ENCODE measurements at regions not wholly inside any gene's neighbourhood (a gene's known extent, or its start where the extent isn't known, plus 50 kb on each side); places are given as distances from the start of the nearest gene placed in this dataset.

GRCh38 chr13:40143106-40143505 lies 487.6 kb downstream of the COG6 start:
- DNase-seq (ENCODE audit: low read depth, low spot score), result no peak
- H3K4me3 ChIP-seq (ENCODE audit: low read depth, low read length), result no peak overlapping the region
- POLR2A ChIA-PET, result no interaction called here
- no peak for TF ChIP-seq CTCF (IDR thresholded peaks at IDR 0.05; ENCODE audit: insufficient read depth, low read length, missing control alignments)
- CTCF ChIA-PET, result no interaction called here

- no peak overlapping the region for H3K4me3 ChIP-seq (ENCODE audit: low read depth, low read length)
- POLR2A ChIA-PET, result no interaction called here
- no peak for DNase-seq (ENCODE audit: low read depth, low spot score)
- CTCF ChIA-PET, result no interaction called here
- TF ChIP-seq CTCF (IDR thresholded peaks at IDR 0.05; ENCODE audit: insufficient read depth, low read length, missing control alignments), result no peak
These were observed 488.1 kb downstream of the COG6 start for GRCh38 chr13:40143559-40143958.

GRCh38 chr13:40145139-40145538 lies 489.7 kb downstream of the COG6 start:
- no peak overlapping the region for H3K4me3 ChIP-seq (ENCODE audit: low read depth, low read length)
- ChIA-PET POLR2A (no interaction called here), CTCF (no interaction called here)
- no peak for DNase-seq (ENCODE audit: low read depth, low spot score)
- no peak for TF ChIP-seq CTCF (IDR thresholded peaks at IDR 0.05; ENCODE audit: insufficient read depth, low read length, missing control alignments)

DNA sequence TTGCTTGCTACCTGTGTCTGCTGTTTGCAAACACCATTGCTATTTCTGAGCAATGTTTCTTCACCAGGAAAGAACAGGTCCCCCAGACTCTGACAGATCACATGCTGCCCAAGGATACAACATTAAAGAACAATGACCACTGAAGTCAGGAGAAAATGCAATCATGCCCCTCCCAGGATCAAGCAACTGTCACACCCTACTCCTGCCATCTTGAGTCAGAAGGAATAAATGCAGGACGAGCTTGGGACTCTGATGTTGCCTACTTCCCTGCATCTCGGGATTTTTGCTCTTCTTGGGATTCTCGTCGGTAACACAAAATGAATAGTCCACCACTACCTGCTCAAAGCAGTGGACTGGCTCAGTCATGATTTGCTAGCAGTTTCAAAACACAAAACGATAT lies 490.6 kb downstream of the COG6 start:
- ChIA-PET POLR2A (no interaction called here), CTCF (no interaction called here)
- TF ChIP-seq CTCF (IDR thresholded peaks at IDR 0.05; ENCODE audit: insufficient read depth, low read length, missing control alignments), result no peak
- no peak overlapping the region for H3K4me3 ChIP-seq (ENCODE audit: low read depth, low read length)
- DNase-seq (ENCODE audit: low read depth, low spot score), result no peak

GRCh38 chr13:40146611-40147117 lies 491.2 kb downstream of the COG6 start:
- CTCF ChIA-PET, result no interaction called here
- no peak for TF ChIP-seq CTCF (IDR thresholded peaks at IDR 0.05; ENCODE audit: insufficient read depth, low read length, missing control alignments)
- POLR2A ChIA-PET, result no interaction called here
- no peak for DNase-seq (ENCODE audit: low read depth, low spot score)
- no peak overlapping the region for H3K4me3 ChIP-seq (ENCODE audit: low read depth, low read length)

DNA sequence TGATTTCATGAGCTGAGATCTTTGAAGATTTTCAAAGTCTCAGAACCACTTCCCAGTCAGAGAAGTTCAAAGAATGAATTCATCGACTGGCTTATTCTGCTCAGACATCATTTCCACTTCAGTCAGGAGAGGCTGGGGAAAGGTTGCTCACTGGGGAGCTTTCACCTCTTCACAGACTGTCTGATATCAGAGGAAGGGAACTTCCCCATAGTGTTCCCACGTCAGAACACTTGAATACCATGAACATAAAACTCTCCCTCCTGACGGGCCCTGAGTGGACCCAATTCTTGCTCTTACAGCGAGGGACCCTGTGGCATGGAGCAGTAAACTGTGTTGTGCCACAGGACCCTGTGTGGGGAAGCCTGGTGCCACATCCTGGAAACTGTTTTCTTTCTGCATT lies 492.6 kb downstream of the COG6 start:
- POLR2A ChIA-PET, result no interaction called here

More for the DNA sequence above, 492.6 kb downstream of the COG6 start:
- CTCF ChIA-PET, result no interaction called here
- TF ChIP-seq CTCF (IDR thresholded peaks at IDR 0.05; ENCODE audit: insufficient read depth, low read length, missing control alignments), result no peak
- no peak for DNase-seq (ENCODE audit: low read depth, low spot score)
- no peak overlapping the region for H3K4me3 ChIP-seq (ENCODE audit: low read depth, low read length)
